GM18858 (cell line): ENCODE measurements at regions not wholly inside any gene's neighbourhood (a gene's known extent, or its start where the extent isn't known, plus 50 kb on each side); places are given as distances from the start of the nearest gene placed in this dataset.

Experiments used
- ATAC-seq: cut with Tn5 transposase; IDR thresholded peaks from one replicate; pipeline ENCODE4 v1.9.1; 2021; ENCODE audit not compliant: unreplicated experiment

DNA sequence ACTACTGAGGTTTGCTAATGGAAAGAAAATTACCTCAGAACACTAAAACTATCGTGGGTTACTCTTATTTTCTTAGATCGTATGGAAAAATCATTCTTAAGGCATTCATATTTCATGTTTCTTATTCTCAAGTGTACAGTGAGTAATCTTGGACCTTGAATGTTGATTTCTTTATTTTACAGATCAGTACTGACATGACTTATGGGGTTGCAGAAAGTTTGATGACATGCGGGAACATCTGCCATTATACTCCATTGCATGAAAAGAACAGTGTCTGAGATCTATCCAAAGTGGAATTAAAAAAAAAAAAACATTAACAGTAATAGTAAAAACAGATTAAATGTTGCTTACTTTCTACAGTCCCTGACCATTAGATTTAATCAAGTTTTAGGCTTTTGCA, 1290.2 kb upstream of the WWC1 start:
- ATAC-seq = no peak

DNA sequence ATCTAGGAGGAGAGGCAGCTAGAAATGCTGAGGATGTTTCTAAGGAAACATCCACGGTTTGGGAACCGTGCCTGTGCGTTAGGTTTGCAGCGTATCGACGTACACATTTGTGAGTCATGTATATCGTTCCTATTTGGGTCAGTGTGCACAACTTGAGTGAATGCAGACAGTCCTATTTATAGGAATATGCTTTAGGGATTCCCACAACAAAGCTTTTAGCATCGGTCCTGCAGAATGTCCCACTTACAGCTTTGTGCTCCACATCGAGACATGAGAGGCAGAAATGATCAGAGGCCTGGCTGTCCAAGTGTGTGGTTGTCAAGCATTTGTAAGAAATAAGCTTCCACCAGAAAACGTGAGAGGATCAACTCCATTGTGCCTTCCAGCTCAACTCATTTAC, 1282.7 kb upstream of the WWC1 start:
- no peak for ATAC-seq

DNA sequence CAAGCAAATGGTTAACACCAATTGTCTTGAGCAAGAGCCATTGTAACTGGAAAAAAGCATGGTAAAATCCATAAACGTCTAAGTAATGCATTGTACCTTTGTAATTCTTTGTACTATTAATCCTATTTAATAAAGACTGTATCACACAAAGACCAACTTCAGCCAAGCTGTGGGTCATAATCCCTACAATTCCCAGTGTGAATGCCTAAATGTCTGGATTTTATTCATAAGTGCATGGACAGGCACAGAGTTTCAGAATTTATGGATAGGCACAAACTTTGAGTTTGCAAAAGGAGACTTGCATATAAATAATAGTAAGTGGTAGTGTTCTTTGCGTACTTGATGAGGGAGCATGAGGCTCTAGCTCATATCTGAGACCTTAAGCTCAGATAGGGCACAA, 1280.2 kb upstream of the WWC1 start:
- ATAC-seq = no peak

DNA sequence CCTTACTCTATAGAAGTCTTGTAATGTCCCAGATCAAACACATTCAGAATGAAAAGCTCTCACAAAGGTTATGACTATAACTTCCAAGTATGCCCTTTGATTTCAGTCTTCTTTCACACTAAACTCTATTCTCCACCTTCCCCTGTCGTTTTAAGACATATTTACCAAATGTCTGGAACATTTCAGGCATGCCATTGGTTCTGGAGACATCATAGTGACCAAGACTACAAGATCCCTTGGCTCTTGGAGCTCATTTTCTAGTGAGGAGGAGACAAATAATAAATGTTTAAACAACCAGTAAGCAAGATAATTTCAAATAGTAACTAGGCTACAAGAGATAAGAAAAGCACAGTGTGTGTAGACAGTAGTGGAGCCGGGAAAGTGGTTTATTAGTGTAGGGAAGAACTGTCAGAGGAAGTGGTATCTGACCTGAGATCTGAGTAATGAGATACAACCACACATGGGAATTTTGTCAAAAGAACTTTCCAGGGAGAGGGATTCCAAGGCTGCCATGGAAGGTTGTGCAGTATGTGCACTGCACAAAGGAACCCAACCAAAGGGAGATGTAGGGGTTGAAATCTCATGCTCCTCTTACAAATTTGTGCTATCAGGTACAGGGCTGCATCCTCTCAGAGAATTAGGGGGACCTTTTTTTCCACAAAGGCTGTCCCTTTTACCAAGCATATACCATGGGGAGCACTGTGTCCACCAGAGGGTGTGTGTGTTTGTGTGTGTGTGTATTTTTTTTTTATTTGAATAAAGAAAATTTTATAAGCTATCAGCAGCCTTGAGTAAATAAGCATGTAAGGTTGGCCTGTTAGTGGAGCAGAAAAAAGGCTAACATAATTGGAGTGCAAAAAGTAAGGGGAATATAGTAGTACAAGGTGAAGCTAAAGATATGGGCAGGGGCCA, 1279.1 kb upstream of the WWC1 start:
- ATAC-seq = no peak

DNA sequence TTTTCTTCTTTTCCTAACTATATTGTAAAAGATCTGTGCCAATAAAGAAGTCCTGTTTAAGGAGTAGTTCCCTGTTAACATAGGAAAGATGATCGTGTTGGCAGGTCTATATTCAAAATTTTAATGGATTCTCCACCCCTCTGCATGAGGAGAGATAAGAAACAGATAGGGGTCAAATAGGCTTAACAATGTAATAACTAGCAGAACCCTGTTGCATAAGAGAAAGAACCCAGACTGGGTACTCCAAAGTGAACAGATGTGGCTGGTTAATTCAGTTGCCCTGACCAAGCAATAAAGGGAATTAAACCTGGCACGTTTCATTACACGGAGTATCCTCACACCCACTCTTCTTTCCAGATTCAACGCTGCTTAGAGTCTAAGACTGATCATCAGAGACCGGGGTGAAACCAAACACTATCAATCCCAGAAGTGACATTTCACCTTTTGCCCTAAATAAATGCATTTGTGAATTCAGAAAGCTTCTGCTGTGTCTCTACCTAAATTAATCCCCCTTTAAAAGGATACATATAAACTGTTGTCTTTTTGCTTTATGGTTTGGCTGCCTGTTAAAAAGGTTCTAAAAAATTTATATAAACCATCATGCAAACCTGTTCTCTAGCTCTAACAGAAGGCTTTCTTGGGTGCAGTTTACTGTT, 1276.9 kb upstream of the WWC1 start:
- no peak for ATAC-seq

DNA sequence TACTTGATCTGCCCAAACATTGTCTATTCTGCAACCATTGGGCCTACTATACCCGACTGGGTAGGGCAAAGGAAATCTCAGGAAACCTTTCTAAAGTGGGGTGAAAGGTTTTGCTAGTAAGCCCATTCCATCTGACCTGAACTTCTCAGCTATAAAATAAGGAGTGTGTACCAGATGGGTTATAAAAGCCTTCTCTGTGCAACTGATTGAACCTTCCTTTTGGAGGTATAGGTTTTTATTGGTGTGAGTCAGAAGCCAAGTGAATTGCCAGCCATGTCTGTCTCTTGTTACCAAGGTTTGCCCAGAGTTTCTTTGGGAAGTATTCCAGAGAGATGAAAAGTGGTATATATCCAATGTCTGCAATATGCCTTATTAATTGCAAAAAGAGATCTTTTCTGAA, 1271.0 kb upstream of the WWC1 start:
- no peak for ATAC-seq

DNA sequence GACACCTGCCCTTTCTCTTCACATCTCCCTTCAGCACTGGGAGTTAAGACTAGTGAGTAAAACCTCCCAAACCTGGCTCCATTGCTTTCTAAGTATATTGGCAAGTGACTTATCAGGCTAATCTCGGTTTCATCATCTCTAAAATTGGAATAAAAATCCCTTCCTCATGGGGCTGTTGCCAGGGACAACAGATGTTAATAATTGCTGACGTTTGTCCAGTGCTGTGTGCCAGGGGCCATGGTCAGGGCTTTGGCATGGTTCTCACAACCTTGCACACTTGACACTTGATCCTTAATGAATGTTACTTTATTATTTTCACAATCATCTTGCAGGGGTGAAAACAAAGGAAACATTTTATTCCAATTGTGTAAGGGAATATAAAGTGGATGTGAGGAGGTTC, 1262.0 kb upstream of the WWC1 start:
- no peak for ATAC-seq

DNA sequence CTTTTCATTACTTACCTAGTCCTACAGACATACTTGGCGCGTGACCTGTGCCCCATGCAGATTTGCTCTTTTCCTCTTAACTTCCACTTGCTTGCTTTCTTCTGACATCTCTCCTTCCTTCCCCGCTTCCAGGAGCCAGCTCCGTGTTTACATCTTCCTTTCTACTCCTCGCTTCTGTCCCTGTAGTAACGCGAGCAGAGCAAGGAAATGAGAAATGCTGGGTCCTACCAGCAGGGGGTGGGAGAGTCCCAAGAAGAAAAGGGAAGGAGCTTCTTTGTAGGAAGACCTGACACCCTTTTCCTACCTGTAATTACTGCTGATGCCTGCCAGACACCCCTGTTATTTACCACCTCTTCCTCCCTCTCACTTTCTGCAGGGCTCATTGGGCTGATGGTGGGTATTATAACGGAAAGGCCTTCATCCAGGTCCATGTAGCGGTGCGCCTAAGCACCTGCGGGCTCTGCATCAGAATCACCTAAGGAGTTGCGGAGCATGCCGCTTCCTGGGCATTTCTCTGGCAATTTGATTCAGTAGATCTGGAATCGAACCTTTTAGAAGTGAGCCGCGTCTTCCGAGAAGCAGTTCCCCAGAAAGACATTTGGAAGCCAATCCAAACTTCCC, 1260.8 kb upstream of the WWC1 start:
- ATAC-seq = no peak

DNA sequence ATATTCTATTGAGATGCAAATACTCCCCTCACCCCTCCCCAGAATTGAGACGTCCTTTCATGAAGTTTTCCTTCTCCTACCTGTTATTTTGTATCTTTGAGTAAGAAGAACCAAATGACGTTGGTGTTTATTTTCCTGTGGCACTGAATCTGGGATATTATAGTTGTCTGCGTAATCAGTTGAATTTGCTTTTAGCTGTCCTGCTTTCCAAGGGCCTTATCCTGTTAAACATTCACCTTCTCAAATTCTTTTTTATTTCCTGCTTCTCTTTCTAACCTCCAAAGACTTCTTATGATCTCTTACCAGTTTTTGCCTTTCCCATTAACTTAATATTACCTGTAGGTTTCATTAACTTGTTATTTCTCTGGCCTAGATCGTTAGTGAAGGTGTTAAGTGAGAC, 1254.9 kb upstream of the WWC1 start:
- no peak for ATAC-seq

DNA sequence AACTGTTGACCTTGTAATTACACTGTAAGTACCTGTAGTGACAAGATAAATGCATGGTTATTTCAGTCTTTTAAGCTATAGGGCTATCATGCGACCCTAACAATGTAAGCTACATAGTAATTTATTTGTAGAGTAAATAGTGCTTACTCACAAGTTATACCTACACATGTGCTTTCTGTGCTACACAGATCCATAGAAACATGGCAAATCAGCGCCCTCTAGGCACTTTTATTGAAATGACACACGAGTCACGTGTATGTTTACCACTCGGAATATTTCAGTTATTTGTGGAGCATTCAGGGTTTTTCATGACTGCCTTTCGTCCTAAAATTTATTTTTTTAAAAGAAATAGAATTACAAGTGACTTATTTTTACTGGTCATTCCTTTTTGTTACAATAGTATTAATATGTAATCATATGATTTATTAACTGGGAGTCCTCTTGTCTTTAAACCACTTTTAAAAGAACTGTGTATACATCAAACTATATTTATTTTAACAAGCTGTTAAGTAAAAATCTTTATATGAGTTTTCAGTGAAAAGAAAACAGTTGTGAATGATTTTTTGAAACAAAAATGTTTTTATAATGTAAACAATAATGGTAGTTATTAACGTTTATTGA, 1242.3 kb upstream of the WWC1 start:
- peak; percentile 78 for ATAC-seq

DNA sequence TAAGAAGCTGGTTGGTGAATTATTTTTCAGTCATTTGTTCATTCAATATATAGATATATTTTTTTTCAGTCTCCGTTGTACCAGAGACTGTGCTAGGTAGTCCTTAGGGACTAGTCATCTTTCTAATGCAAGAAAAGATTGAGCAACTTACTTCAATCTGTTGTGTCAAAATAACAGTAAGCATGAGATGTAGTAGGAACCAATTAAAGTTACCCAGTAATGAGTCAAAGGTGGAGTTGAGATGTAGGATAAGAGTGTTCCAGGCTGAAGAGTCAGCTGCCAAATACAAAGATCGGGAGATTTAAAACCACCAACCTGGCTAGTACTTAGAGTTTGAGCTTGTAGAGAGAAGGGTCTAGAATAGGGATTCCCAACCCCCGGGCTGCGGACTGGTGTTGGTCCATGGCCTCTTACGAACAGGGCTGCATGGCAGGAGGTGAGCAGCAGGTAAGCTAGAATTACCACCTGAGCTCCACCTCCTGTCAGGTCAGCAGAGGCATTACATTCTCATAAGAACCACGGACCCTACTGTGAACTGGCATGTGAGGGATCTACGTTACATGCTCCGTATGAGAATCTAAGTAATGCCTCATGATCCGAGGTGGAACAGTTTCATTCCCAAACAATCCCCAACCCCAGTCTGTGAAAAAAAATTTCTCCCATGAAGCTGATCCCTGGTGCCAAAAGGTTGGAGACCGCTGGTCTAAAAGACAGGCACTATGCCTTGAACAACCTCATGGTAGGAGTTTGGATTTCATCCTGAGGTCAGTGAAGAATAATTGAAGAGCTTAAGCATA, 1241.5 kb upstream of the WWC1 start:
- no peak for ATAC-seq

DNA sequence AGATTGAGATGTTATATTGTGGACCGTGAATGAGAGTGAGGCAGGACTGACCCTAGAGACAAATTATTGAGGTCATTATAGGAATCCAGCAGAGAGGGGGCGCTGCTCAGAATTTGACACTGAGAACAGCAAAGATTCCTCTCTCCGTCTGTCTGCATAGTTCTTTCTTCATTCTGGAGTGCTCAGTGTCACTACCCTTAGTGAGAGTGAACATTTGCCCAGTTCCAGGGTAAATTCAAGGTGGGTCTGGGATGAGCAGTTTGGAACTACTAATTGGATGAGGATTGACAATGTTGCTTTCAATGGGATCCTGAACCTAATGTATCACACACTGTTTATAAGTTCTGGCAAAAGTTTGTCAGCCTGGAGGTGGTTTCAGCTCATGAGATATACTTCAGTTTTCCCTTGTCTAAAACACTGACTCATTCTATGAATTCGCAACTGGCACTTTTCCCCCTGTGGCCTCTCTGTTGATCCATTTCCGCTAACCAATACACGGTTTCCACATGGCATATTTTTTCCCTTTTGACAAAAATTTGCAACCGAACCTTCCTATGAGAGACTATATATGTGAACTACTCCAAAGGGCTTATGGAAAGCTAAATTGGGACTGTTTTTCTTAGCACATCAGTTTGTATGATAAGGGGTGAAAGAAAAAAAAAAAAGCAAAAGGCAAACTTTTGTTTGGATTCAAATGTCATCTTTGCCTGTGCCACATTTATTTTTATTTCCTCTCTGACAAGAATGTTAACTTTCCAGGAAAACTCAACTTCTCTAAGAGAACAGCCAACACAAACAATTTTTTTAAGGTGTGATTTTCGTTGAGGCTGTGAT, 1240.7 kb upstream of the WWC1 start:
- ATAC-seq = no peak

DNA sequence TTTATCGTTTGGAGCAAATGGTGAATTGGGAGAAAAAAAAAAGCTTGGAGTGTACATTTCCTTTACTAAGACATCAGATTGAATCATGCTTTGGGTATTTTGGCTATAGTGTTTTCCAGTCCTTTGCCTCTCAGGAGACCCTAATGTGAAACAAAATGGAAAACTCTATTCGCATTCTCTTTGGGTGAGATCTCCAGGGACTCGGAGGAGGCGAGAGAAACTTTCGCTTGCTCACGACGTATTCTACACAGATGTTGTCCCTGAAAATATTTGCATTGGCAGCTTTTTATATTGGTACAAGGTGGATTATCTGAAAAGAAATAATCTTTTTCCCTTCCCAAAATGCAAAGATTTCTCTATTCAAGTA, 1240.1 kb upstream of the WWC1 start:
- ATAC-seq = no peak

DNA sequence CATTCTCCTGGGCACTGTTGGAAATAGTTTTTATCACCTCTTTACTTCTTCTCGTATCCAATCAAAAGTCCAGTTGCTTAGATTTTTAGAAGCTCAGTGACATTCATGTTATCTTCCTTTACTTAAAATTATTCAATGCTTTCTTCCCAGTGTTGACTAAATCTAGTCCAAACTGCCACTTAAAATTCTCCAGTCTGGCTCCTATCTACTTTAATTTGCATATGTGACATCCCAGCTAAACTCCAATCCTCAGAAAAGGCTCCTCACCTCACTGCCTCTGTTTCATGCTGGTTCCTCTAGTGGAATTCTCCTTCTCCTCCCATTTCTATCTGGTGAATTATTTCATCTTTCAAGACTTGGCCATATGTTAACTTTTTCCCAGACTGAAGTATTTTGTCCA, 1238.7 kb upstream of the WWC1 start:
- ATAC-seq = no peak

DNA sequence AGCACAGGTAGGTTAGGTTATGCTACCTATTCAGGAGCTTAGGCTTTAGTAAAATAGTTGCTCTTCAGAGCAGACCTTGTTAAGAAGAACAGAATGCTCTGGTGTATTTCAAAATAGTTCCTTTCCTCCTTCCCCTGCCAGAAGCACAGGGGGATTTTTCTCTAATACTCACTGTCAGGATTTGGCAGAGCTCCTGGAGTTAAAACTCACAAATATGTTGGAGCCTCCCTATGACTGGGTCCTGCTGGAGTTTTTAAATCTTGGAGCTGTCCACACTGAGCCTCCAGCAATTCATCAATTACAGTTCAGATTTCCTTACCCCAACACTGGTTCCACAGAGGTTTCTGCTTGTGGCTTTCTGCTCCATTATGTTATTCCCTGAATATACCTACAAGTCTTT, 1233.8 kb upstream of the WWC1 start:
- no peak for ATAC-seq

DNA sequence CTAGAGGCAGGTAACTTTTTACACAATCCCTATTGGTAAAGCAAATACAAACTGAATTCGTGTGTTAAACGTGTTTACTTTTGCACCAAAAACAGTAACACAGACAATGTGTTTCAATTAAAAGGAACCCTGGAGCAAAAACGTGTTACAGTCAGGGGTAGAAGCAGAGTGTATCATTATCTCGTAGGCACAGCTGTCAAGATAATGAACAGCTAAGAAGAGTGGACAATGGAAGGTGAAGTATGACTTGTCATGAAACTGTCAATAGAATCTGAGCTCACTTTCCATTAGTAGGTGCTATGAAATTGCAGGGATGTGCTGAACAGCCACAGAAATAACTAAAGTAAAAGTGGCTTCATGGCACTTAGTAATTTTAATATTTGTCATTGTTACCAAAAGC, 1229.8 kb upstream of the WWC1 start:
- no peak for ATAC-seq

DNA sequence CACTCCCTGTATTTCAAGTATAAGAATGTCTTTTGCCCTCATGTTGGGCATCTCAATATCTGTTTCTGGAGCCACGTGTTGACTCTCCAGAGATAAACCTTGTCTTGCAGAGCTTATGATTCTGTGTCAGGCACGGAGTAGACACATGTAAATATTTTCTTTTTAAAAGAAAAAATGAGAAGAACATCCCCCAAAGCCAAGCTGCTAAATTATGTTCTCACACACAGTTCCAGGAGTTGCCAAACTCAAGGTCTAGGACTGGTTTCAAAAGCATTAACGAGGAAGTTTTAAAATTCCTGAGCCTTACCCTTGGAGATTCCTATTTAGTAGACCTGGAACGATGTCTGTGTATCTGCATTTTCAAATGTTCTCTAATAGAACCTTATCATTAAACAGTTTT, 1228.3 kb upstream of the WWC1 start:
- ATAC-seq = no peak

DNA sequence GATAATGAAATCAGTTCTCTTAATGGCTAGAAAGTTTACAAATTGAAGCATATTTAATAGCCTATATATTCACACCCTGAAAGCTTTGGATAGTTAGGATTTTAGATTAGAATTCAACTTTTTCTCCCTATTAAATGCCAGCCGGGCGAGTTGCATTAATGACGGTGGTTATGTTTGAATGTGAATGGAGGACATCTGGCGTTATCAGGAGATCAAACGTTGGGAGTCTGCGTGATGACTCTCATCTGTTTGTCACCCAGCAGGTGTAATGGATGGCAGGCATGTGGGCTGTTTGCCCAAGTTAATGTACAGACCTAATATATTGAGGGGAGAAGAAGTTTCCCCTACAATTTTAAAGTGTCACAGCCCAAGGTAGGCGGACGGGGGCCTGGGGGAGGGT, 1227.7 kb upstream of the WWC1 start:
- no peak for ATAC-seq

DNA sequence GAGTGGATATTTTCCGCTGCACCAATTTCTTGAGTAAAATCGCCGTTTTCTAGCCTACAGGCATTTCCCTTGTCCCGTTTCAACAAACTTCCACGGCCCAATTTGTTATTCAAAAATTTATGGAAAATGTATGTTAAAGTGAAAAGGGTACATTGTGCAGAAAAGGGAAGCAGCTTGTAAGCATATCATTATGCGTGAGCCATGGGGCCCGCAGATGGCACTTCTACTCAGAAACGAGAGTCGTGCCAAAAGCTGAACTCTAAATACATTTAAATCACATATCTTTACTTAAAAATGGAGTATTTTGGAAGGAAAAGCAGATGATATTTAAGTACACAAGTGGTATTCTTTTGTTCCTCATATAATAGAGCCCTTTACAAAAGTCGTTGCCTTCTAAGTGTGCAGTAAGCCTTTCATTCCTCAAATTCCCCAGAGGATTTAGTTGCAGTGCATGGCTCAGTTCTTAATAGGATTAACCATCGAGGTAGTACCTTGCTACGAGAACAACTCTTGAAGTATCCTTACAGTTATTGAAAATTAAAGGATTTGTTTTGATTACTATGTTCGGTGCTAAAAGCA, 1227.2 kb upstream of the WWC1 start:
- ATAC-seq = no peak

DNA sequence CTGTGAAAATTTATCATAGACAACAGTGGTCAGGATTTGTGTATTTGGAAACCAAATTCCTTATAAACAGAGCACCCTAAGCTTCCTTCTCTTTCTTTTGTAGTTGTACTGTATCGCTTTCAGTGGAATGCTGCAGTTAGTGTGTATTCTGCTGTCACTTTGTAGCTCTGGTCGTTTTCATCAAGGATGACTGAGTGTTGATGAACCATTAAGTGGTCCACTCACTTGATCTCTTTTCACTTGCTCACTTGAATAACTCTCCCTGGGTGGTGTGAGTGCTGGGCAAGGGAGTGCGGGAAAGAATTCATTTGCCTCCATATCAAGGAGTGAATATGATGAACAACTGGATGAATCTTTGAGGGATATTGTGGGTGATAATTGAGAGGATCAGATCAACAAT, 1225.7 kb upstream of the WWC1 start:
- no peak for ATAC-seq
